HL-60 (cell line): ENCODE measurements at regions not wholly inside any gene's neighbourhood (a gene's known extent, or its start where the extent isn't known, plus 50 kb on each side); places are given as distances from the start of the nearest gene placed in this dataset.

ENCODE experiments used
- DNase-seq, 2 experiments: peaks; one replicate each; pipeline ENCODE4 v3.0.0-alpha.2; 2010 to 2020; ENCODE audit warnings: low read depth in 1 of 2, low spot score in 1 of 2
- H3K27ac ChIP-seq: fragments of 250-450 bp; sonication (Bioruptor Pico); replicated peaks from 2 replicates; pipeline ENCODE4 v1.5.1; 2020; ENCODE audit warnings: mild to moderate bottlenecking, moderate library complexity
- H3K27me3 ChIP-seq: fragments of 250-450 bp; sonication (Bioruptor Pico); 2 replicates; pipeline ENCODE4 v1.5.1; 2021; ENCODE audit warnings: mild to moderate bottlenecking, moderate library complexity; ENCODE audit not compliant: insufficient read depth, poor library complexity, severe bottlenecking
- H3K4me3 ChIP-seq: replicated peaks from 2 replicates; pipeline ENCODE4 v1.5.1; 2011; ENCODE audit warnings: mild to moderate bottlenecking, control low read depth, low read length; ENCODE audit not compliant: insufficient read depth
- GABPA ChIP-seq: IDR thresholded peaks from 2 replicates; pipeline ENCODE4 v1.6.1; 2012; ENCODE audit warnings: low read depth
- POLR2AphosphoS5 ChIP-seq: IDR thresholded peaks from 2 replicates; pipeline ENCODE4 v1.6.1; 2012; ENCODE audit warnings: low read depth
- SPI1 ChIP-seq: IDR thresholded peaks from 2 replicates; pipeline ENCODE4 v1.6.1; 2012; ENCODE audit warnings: low read depth, mild to moderate bottlenecking, borderline replicate concordance
- TF ChIP-seq, protein P1 (sequence below): IDR thresholded peaks from 2 replicates; pipeline ENCODE4 v1.6.1; 2012; ENCODE audit warnings: low read depth; ENCODE audit not compliant: insufficient replicate concordance
- TF ChIP-seq, protein P2 (sequence below): IDR thresholded peaks from one replicate; pipeline ENCODE4 v1.5.1; 2011; ENCODE audit warnings: low read length, control low read depth, inconsistent platforms; ENCODE audit not compliant: insufficient read depth

DNA sequence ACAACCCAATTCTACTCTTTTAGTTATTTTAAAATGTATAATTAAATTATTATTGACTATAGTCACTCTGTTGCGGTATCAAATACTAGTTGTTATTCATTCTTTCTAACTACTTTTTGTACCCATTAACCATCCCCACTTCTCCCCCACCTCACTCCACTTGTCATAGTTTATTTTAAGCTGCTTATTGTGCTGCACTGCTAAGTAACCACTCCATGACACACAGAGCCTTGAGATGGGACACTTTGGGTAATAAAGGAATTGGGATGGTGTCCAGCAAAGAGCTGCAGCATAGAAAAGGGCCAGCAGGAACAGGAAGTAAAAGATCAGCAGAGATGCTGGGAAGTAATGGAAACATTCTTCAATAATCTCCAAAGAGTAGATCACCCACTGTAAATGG lies 123.0 kb downstream of the RPS29 start:
- Histone ChIP-seq H3K4me3 (no peak overlapping the region), H3K27me3 (no peaks in the 10 kb centered on the region), H3K27ac (no peak overlapping the region)
- TF ChIP-seq, protein P1, sequence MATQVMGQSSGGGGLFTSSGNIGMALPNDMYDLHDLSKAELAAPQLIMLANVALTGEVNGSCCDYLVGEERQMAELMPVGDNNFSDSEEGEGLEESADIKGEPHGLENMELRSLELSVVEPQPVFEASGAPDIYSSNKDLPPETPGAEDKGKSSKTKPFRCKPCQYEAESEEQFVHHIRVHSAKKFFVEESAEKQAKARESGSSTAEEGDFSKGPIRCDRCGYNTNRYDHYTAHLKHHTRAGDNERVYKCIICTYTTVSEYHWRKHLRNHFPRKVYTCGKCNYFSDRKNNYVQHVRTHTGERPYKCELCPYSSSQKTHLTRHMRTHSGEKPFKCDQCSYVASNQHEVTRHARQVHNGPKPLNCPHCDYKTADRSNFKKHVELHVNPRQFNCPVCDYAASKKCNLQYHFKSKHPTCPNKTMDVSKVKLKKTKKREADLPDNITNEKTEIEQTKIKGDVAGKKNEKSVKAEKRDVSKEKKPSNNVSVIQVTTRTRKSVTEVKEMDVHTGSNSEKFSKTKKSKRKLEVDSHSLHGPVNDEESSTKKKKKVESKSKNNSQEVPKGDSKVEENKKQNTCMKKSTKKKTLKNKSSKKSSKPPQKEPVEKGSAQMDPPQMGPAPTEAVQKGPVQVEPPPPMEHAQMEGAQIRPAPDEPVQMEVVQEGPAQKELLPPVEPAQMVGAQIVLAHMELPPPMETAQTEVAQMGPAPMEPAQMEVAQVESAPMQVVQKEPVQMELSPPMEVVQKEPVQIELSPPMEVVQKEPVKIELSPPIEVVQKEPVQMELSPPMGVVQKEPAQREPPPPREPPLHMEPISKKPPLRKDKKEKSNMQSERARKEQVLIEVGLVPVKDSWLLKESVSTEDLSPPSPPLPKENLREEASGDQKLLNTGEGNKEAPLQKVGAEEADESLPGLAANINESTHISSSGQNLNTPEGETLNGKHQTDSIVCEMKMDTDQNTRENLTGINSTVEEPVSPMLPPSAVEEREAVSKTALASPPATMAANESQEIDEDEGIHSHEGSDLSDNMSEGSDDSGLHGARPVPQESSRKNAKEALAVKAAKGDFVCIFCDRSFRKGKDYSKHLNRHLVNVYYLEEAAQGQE, result no peak
- no peak for TF ChIP-seq POLR2AphosphoS5
- no peak for TF ChIP-seq SPI1
- TF ChIP-seq GABPA, result no peak
- DNase-seq, result no peak

DNA sequence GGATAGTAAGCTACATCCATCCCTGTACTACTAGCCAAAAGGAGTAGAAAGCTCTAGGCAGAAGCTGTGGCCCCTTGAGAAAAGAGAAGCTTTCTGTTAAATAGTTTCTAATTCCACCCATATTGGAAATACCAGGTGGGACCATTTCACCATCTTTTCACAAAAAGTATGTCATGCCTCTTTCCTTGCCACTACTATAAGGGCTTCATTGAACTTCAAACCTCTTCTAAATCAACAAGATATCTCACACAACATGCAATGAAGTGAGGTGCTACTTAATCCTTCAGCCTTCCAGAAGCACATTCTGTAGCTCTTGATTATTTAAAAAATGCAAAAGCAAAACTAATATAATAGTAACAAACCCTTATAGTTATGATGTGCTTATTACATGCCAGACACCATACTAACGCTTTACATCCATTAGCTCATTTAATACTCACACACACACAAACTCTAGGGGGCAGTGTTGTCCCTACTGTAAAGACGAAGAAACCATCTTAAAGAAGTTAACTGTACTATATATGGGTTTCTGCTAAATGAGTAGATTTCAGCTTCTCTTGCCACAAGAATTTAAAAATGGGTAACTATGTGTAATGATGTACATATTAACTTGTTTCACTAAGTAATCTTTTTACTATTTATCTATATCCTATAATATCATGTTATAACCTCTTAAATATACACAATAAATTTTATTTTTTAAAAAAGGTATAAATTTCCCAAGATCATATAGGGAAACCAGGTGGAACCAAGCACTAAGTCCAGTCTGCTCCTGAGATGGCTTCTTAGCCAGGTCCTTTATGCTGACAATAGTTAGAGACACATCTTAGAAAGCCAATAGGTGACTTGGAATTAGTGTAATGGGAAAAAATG lies 124.4 kb downstream of the RPS29 start:
- H3K27ac ChIP-seq, result no peak overlapping the region
- H3K4me3 ChIP-seq, result no peak overlapping the region
- no peaks in the 10 kb centered on the region for H3K27me3 ChIP-seq
- TF ChIP-seq, protein P1, result no peak
- TF ChIP-seq, protein P2, sequence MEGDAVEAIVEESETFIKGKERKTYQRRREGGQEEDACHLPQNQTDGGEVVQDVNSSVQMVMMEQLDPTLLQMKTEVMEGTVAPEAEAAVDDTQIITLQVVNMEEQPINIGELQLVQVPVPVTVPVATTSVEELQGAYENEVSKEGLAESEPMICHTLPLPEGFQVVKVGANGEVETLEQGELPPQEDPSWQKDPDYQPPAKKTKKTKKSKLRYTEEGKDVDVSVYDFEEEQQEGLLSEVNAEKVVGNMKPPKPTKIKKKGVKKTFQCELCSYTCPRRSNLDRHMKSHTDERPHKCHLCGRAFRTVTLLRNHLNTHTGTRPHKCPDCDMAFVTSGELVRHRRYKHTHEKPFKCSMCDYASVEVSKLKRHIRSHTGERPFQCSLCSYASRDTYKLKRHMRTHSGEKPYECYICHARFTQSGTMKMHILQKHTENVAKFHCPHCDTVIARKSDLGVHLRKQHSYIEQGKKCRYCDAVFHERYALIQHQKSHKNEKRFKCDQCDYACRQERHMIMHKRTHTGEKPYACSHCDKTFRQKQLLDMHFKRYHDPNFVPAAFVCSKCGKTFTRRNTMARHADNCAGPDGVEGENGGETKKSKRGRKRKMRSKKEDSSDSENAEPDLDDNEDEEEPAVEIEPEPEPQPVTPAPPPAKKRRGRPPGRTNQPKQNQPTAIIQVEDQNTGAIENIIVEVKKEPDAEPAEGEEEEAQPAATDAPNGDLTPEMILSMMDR, result peak; percentile 36
- peak; percentile 39 to 74 for DNase-seq

DNA sequence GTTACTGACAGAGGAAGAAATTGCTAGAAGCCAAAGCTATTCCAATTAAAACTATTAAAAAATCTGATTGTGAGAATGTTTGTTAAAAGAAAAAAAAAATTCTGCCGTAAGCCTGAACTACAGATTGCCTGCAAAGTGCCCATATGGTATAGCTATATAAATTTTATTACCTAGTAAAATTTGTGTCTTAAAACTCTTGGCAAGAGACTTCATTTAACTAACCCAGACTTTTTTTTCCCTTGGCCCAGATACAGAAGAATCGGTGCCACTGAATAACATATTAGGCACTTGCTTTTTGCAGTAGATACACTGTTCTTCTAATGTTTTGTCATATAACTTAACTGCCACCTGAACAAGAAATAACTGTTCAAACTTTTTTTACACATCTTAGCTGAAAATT lies 125.5 kb downstream of the RPS29 start:
- no peak overlapping the region for H3K27ac ChIP-seq
- no peak overlapping the region for H3K4me3 ChIP-seq
- TF ChIP-seq POLR2AphosphoS5 (no peak), GABPA (no peak), SPI1 (no peak)
- TF ChIP-seq, protein P1, result no peak
- TF ChIP-seq, protein P2, result no peak
- no peaks in the 10 kb centered on the region for H3K27me3 ChIP-seq
- no peak for DNase-seq
